ENCODE measurements at regions not wholly inside any gene's neighbourhood (a gene's known extent, or its start where the extent isn't known, plus 50 kb on each side); places are given as distances from the start of the nearest gene placed in this dataset.

GRCh38 chr5:27472871-27473270 is 434.5 kb upstream of the CDH9 start:
- TF ChIP-seq CTCF (IDR thresholded peaks at IDR 0.05): no peak
- TF ChIP-seq POLR2A (IDR thresholded peaks at IDR 0.05): no peak
- TF ChIP-seq POLR2AphosphoS5 (IDR thresholded peaks at IDR 0.05): no peak
- TF ChIP-seq EP300 (IDR thresholded peaks at IDR 0.05; ENCODE audit: low read depth): no peak
